ENCODE measurements at regions not wholly inside any gene's neighbourhood (a gene's known extent, or its start where the extent isn't known, plus 50 kb on each side); places are given as distances from the start of the nearest gene placed in this dataset.
A peak's percentile ranks its signal among the peaks of the same experiment; 100 is the strongest.

- no peak overlapping the region for H3K4me3 ChIP-seq (ENCODE audit: low read depth, low read length)
- no peak for DNase-seq (ENCODE audit: low read depth)
- no peak for TF ChIP-seq CTCF (IDR thresholded peaks at IDR 0.05; ENCODE audit: insufficient read depth, low read length)
Observed at GRCh38 chr2:234672498-234673150, 175.7 kb upstream of the ARL4C start.

DNA sequence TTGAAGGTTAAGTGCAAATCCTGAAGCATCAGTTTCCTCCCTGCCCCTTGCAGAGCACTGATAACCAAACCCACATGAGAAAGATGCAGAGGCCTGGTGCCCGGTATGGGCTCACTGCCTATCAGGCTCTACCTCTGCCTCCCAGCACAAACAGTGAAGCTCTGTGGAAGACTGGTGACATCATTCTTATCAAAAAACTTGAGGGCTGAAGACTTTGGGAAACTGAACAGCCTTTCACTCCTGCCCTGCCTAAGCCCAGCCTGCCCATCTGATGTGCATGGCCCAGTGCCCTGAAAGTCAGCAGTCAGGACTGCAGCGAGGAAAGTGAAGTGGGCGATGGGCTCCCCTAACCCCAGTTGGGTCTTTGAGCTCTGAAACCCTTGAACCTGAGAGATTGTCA lies 174.8 kb upstream of the ARL4C start:
- H3K4me3 ChIP-seq (ENCODE audit: low read depth, low read length), result no peak overlapping the region
- TF ChIP-seq CTCF (IDR thresholded peaks at IDR 0.05; ENCODE audit: insufficient read depth, low read length), result no peak
- DNase-seq (ENCODE audit: low read depth), result no peak

- no peak for TF ChIP-seq CTCF (IDR thresholded peaks at IDR 0.05; ENCODE audit: insufficient read depth, low read length)
- DNase-seq (ENCODE audit: low read depth), result no peak
- H3K4me3 ChIP-seq (ENCODE audit: low read depth, low read length), result no peak overlapping the region
Observed at GRCh38 chr2:234671231-234671630, 174.3 kb upstream of the ARL4C start.

DNA sequence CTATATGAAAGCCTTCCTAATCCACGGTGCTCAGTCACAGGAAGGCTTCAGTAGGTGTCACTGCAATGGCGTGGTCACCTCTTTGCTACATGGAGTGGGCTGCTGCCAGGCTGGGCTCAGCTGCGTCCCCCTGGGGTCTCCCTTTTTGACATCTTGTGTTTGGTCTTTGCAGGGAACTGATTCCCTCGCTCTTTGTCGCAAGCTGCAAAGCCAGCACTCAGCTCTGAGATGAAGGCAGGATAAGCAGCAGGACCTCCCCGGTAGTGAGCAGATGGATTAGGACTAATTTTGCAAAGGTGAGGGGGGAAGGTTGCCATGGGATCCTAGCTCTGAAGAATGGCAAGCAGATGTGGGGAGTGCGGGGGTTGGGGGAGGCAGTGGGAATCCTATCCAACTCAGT lies 173.9 kb upstream of the ARL4C start:
- H3K4me3 ChIP-seq (ENCODE audit: low read depth, low read length), result no peak overlapping the region
- TF ChIP-seq CTCF (IDR thresholded peaks at IDR 0.05; ENCODE audit: insufficient read depth, low read length), result no peak
- DNase-seq (ENCODE audit: low read depth), result no peak

GRCh38 chr2:234670052-234670451 lies 173.2 kb upstream of the ARL4C start:
- TF ChIP-seq CTCF (IDR thresholded peaks at IDR 0.05; ENCODE audit: insufficient read depth, low read length), result no peak
- no peak overlapping the region for H3K4me3 ChIP-seq (ENCODE audit: low read depth, low read length)
- peak; percentile 88 for DNase-seq (ENCODE audit: low read depth)

GRCh38 chr2:234669621-234670020 lies 172.7 kb upstream of the ARL4C start:
- no peak for TF ChIP-seq CTCF (IDR thresholded peaks at IDR 0.05; ENCODE audit: insufficient read depth, low read length)
- no peak overlapping the region for H3K4me3 ChIP-seq (ENCODE audit: low read depth, low read length)
- DNase-seq (ENCODE audit: low read depth), result no peak

- no peak for TF ChIP-seq CTCF (IDR thresholded peaks at IDR 0.05; ENCODE audit: insufficient read depth, low read length)
- H3K4me3 ChIP-seq (ENCODE audit: low read depth, low read length), result no peak overlapping the region
- no peak for DNase-seq (ENCODE audit: low read depth)
Observed at GRCh38 chr2:234669001-234669400, 172.1 kb upstream of the ARL4C start.

Measured in fibroblast of the aortic adventitia (primary cell).